GM03348 (cell line): ENCODE measurements at regions not wholly inside any gene's neighbourhood (a gene's known extent, or its start where the extent isn't known, plus 50 kb on each side); places are given as distances from the start of the nearest gene placed in this dataset.
"Not testable (repeated sequence)": the region's sequence is repeated elsewhere in the genome, so short reads cannot be mapped to it uniquely, and the experiment has no call there.

Source experiments
- DNase-seq: peaks from one replicate; pipeline ENCODE4 v3.0.0; 2012; ENCODE audit warnings: low spot score

DNA sequence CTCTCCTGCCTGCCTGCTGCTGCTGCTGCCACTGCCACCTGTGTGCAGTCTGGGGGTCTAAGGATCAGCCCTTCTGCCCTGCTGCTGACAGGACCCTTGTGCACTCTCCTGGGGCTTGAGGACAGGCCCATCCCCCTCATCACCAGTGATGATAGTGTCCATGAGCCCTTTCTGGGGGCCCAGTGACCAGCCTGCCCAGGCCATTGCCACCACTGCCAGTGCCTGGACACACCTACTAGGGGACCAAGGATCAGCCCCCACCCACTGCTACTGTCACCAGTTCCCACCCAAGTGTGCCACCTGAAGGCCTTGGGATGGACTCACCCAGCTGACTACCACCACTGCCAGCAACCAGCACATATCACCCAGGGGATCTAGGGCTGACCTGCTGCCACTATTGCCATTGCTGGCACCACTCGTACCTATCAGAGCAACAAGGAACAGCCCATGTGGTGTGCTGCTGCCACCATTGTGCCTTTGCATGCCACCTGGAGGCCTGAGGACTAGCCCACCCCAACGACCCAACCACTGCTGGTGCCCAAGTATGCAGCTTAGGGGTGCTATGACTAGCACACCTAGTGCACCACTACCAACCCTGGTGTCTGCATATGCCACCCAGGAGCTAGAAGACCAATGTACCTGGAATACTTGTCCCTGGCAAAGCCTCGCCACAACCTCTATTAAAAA lies 994.3 kb downstream of the PCDH17 start:
- DNase-seq: no peak

DNA sequence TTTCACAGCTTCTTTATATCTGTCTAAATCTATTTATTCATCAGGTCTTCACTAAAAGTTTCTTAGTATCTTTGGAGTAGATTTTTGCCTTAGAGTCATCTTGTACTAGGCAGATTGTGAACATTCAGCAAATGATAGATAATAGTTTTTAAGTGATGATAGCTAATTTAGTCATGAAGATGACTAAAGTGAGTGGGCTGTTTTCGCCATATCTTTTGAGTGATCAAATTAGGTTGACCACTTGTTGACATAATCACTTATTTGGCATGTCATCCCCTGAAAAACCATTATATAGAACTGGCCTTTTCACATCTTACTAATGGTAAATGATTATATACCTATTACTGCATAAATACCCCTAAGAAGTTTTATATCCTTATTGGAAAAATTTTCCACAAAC lies 999.2 kb downstream of the PCDH17 start:
- no peak for DNase-seq

DNA sequence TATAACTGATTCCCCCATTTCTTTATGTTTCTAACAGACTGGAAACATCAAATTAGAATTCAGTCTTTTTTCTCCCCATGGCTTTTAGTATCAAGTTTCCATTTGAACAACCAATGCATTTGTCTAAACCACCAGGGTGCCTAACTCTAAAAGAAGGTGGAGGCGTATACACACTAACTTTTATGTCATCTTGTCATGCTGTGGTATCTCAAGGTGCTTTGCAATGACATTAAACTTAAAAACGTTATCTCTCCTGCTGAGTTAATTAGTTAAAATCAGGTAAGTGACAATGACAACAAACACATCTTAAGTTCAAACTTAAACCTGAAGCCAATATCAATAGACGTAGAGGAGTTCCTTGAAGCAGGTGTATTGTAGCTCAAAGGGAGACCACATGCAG lies 1001.7 kb downstream of the PCDH17 start:
- DNase-seq: no peak

DNA sequence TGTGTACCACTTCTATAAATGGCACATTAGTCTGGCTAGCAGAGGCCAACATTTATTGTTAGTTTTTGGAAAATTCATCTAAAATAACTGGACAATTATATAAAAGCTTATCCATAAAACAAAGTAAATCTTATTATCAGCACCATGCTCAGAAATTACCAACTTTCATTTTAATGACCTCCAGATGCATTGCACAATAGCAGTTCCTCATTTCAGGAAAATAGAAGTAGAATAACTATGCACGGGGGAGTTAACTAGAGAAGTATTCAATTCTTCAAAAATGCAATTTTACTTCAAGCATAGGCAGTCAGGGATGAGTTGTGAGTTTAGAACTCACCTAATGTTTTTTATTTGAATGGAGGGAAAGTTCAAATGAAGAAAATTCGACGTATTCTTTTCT lies 1023.5 kb downstream of the PCDH17 start:
- DNase-seq: no peak

DNA sequence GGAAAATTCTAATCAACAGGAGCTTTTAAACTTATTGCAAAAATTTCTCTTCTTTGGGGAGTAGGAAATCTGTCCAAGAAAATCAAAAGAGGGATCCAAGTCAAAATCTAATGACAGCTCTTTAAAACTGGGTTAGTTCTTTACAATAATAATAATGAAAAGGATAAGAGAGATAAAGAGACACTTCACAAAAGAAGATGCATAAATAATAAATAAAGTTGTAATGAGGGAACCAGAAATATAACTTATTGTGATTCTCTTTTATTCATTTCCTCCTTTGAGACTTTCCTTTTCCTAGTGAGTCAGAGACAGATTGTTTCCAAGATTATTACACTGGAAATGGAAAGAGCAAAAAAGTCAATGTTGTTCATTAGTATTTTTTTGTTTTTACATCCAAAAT lies 1029.3 kb downstream of the PCDH17 start:
- DNase-seq: no peak

DNA sequence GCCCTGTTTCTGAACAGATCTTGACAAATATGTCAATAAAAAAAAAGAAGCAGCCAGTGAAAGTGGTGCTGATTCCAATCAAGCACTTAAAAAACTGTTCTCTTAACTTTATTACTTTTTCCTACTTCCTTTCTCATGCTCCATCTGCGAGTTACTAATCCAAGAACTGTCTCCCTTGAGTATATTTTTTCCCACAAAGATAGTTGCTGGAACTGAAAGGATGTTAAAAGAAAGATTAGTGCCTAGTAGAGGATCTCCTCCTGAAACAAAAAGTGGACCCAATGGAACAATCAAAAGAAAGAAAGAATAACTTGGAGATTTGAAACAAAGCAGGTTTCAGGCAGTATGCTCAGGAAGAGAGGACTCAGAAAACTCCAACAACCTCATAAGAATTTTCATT lies 1034.8 kb downstream of the PCDH17 start:
- DNase-seq: no peak

DNA sequence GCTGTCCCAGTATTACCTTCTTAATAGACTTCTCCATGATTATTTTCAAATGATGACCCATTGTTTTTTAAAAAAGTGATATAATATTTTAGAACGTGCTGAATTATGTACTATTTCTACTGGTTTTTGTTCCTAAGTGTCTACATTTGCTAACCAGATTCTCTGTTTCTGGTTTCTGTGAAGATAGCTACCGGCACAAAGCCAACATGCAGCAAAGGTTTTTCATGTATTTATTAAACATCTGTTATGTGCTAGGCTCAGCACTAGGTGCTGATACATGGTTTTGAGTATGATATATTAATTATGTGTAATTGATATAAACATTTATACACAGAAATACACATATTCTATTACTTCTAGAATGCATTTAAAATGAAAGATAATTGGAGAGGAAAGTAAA lies 1035.6 kb downstream of the PCDH17 start:
- DNase-seq: no peak

DNA sequence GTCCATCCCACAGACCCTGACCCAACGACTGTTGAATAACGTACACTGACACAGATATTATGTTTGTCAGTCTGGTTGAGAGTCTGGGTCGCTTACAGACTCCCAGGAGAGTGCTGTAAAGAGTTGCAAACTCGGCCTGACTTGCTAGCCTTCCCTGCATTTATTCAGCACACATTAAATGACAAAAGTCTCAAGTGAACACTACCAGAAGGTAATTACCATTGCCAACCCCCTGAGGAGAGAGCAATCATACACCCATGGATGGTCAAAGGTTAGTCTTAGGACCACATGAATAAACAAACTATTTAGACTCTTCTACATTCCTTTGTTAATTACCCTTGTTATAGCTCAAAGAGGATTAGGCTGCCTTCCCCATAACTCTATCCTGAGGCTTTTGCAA lies 1048.6 kb downstream of the PCDH17 start:
- DNase-seq: no peak

DNA sequence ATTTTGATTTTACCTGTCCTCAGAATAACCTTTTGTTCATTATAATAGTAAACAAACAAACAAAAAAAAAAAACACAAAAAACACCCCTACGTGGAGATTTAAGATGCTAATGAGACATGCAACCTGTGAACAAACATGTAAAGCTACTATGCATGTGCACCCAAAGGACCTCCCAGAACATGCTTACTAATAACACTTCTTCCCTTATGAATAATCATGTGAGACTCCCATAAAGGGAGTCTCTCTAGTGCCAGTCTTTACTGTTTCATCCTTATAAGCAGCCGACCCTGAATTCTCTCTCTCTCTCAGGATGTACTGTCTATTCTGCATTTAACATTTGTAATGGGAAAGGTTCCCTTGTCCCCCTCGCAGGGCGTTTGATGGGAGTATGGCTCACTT lies 1051.1 kb downstream of the PCDH17 start:
- DNase-seq: no peak

DNA sequence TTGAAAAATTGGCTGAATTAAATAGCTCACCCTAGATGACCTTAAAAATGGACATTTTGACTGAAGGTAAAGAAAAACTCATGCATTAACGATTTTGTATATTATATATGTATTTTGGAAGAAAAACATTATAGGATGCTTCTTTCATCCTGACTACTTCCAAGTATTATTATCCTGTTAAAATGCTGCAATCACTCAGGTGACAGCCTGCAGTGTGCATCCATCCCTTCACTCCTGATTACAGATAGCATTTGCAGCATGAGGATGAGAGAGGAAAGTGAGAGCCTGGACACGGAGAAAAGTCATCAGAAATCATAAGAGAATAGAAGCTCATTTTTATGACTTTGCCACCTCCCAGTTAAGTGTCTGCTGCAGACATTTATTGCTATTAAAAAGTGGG lies 1055.6 kb downstream of the PCDH17 start:
- DNase-seq: no peak

DNA sequence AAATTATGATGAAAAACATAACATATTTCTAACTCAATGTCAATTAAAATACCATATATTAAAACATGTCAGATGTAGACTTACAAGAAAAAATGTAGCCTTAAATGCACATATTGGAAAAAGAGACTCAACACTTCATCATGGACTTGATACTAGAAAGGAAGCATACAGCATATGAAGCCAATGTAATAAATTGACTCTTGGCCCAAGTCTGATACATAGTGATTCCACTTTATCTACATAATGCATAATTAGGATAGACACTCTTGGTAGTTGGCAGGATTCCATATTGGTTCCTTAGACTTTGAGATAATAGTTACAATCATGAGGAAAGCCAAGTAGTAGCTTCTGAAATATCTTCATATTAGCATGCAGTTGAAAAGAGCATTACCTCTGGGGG lies 1067.0 kb downstream of the PCDH17 start:
- no peak for DNase-seq

DNA sequence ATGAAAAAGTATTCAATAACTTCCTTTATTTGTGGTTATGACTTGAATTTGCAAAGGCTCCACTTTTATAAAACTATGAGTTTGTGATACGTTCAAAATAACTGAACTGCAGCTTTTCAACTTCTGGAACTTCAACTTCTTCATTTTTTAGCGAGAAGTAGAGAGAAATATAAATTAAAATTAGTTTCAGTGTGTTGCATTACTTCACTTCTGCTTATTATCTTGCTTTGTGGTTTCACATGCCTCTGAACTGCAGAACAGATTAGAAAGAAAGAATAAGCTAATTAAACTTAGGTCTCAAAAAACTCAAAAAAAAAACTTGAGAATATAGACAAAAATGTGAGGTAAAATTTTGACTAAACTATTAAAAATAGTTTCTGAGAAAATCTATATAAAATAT lies 1073.4 kb downstream of the PCDH17 start:
- DNase-seq: no peak

DNA sequence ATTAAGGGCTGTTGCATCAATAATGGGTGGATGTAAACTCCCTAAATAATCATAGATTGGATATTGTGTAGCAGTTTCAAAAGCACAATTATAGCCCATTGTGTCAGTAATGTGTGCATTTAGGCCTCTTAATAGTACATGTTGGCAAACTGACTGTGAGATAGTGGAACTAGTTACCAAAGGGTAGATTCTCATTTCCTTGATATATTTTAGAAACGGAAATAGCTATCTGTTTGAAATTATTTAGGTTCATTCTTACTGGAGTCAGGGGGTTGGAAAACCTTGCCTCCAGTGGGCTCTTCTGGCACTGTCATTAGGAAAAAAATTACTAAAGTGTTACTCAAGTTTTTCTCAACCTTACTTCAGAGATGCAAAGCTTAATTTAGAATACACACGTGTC lies 1074.9 kb downstream of the PCDH17 start:
- DNase-seq: no peak

DNA sequence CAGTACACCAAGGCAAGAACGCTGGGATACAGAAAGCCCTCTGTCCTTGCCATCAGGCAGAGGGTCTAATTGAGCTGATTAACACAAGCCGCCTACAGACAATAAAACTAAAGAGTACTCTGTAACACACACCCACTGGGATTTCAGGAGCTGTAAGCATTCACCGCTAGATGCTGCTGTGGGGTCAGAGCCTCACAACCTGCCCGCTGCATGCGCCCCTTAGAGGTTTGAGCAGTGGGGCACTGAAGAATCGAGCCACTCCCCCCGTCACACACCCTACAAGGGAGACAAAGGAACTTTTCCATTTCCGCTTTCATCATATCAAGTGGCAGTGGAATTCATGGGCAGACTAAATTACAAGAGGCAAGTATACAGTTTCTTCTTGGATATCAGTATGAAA lies 1080.6 kb downstream of the PCDH17 start:
- no peak for DNase-seq

DNA sequence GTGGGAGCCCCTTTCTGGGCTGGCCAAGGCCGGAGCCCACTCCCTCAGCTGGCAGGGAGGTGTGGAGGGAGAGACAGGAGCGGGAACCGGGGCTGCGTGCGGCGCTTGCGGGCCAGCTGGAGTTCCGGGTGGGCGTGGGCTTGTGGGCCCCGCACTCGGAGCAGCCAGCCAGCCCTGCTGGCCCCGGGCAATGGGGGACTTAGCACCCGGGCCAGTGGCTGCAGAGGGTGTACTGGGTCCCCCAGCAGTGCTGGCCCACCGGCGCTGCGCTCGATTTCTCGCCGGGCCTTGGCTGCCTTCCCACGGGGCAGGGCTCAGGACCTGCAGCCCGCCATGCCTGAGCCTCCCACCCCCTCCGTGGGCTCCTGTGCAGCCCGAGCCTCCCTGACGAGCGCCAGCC lies 1082.5 kb downstream of the PCDH17 start:
- not testable (repeated sequence) for DNase-seq

DNA sequence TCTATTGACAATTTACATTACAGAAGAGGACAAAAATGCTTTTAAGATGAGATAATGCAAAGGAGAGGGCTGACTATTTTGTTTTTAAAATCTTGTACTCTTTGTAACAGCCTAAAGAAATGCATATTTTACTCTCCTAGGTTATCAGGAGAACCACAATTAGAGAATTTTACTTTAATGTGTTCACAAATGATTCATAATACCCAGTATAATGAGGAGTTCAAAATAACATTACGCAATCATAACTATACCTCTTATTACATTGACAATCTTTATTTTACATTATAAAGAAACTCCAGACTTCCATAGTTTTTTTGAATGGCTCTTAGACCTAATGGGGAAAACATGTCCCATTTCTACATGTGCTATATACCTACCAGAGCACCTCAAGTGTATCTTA lies 1089.7 kb downstream of the PCDH17 start:
- DNase-seq: no peak

DNA sequence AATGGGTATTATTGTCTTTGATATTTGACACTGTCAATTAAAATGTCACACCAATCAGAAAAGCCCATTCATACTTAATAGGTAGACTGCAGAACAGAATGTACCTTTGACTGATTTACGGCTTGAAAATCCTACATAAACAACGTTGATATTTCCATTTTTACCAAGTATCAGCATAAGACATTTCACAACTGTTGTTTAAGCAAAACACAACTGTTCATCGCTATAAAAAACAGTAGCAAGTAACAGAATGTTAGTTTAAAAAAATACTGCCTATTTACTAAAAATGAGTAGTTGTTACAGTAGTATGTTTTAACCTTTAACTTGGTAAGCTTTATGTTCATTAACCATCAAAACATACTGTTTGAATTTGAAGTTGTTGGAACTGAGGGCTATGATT lies 1096.6 kb downstream of the PCDH17 start:
- DNase-seq: no peak

DNA sequence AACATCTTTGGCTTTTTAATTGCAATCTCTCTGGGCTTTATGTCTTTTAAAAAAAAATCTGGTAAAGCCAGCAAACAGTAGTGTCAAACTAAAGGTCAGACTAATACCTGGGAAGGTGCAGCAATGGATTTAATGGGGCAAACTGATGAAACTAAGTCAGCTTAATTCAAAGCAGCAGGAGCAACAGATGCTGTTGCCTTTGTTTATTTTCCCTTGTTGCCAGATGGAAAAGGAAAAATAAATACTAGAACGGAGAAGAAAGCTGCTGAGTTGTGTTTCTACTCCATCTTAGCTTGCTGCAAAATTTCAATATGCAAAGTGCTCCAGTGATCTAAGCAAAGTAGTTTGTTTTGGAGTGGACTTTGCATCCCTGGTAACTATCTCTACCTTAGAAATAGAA lies 1097.8 kb downstream of the PCDH17 start:
- no peak for DNase-seq

DNA sequence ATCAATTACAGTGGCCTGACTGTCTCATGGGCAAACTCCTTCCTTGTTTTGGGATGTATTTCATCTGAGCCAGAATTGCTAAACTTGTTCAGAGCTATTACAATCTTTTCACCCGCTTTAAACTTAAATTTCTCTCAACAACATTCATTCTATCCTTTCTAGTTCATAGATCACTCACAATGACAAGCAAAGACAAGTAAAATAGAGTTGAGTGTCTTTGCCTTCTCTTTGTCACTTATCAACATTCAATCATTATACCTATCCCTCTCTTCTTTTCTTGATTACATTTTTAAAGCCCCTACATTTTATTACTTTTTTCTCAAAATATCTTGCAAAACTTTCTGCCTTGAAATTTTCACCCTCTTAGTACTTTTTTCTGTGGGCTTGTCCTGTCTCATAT lies 1113.1 kb downstream of the PCDH17 start:
- no peak for DNase-seq

DNA sequence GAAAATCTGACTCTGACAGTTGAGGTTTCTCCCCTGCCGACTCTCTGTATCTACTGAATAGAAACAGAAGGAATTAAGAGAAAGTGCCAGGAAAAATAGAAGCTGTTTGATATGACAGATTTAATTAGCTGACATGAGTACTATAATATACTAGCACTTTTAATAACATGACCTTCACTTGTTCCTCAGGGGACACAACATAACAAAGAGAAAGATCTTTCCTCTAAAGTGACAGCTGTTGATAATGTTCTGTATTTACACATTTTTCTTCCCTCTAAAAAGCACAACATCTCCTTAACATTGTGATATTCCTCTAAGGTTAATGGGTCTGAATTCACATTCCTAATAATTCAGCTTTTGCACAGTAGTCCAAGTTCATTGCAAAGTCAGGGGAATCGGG lies 1136.0 kb downstream of the PCDH17 start:
- DNase-seq: no peak

DNA sequence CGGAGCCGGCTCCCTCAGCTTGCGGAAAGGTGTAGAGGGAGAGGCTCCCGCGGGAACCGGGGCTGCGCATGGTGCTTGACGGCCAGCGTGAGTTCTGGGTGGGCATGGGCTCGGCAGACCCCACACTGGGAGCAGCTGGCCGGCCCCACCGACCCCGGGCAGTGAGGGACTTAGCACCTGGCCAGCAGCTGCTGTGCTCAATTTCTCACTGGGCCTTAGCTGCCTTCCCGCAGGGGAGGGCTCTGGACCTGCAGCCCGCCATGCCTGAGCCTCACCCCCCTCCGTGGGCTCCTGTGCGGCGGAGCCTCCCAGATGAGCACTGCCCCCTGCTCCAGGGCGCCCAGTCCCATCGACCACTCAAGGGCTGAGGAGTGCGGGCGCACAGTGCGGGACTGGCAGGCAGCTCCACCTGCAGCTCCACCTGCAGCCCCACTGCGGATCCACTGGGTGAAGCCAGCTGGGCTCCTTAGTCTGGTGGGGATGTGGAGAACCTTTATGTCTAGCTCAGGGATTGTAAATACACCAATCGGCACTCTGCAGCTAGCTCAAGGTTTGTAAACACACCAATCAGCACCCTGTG lies 1141.8 kb downstream of the PCDH17 start:
- no peak for DNase-seq

DNA sequence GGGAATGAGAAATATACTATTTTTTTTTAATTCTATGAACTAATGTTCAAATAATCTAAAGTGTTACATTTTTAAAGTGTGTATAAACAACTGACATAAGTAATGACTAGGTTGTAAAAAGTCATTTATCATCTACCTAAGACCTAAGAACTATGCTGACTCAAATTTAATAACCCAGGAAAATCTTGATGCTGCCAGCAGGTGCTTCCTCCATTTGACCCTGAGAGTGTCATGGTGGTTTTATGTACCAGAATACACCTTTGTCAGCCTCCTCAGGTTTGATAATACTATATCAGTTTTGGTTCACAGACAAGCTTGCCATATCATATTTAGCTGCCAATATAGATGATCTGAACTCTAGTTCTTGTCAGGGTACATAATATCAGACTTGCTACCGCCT lies 1151.2 kb downstream of the PCDH17 start:
- DNase-seq: no peak

DNA sequence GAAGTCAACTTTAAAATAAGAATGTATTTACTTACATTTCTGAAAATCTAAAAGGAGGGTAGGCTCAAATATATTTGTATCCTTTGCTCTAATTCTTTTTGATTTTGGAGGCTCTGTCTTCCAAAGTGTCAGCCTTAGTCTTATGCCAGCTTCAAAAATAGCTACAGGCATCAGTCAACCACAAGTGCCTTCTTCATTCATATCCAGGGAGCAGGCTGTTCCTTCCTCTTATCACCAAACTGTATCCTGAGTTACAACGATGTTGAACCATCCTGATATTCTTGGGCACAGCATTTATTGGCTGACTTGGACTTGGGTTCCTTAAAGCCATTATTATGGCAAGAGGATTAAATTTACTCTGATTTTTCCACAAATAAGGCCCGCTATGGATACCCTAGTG lies 1161.3 kb downstream of the PCDH17 start:
- DNase-seq: no peak

DNA sequence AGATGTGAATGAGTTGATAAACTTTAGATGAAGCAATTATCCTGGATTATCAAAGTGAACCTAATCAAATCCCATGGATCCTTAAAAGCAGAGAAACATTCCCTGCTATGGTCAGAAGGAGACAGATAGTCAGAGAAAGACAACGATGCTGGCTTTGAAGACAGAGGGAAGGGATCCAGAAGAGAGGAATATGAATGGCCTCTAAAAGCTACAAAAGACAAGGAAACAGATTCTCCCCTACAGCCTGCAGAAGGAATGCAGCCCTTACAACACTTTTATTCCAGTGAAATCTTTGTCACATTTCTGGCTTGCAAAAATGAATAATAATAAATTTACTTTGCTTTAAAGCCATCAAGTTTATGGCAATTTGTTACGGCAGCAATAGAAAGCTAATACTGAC lies 1164.2 kb downstream of the PCDH17 start:
- DNase-seq: no peak
